Thyroid gland (tissue), 4 donors: ENCODE measurements at regions not wholly inside any gene's neighbourhood (a gene's known extent, or its start where the extent isn't known, plus 50 kb on each side); places are given as distances from the start of the nearest gene placed in this dataset.

Source experiments
- CTCF ChIP-seq, 6 experiments: fragments of 200-600 bp in 3 of 6; fragments of 450-650 bp in 3 of 6; sonication (generic) in 3 of 6; IDR thresholded peaks; one replicate each; pipeline ENCODE4 v1.5.1; 2016 to 2019; ENCODE audit warnings: antibody characterized with exemption in 6 of 6, mild to moderate bottlenecking in 2 of 6, inconsistent platforms in 1 of 6, moderate library complexity in 1 of 6
- POLR2A ChIP-seq, 2 donors: fragments of 450-650 bp; IDR thresholded peaks; one replicate each; pipeline ENCODE4 v1.6.1; 2017; ENCODE audit warnings: antibody characterized with exemption in 2 of 2, mild to moderate bottlenecking in 2 of 2, moderate library complexity in 1 of 2

- TF ChIP-seq CTCF (IDR thresholded peaks at IDR 0.05) (no peak), POLR2A (IDR thresholded peaks at IDR 0.05) (no peak)
Measured at GRCh38 chr14:65349100-65349499, 63.4 kb upstream of the FUT8 start.
